HepG2 (cell line): ENCODE measurements at regions not wholly inside any gene's neighbourhood (a gene's known extent, or its start where the extent isn't known, plus 50 kb on each side); places are given as distances from the start of the nearest gene placed in this dataset.

Experiments used
- ATAC-seq: fragments of 200-7000 bp; cut with Tn5 transposase; 3 replicates; pipeline ENCODE4 v1.9.1; 2020; ENCODE audit warnings: mild to moderate bottlenecking, moderate library complexity
- BruUV-seq: library from RNA; stranded (reverse); fragments of 400-500 nt; replicated peaks from 2 replicates; lab custom pipeline; 2021; lab: Mats Ljungman, UMichigan
- CTCF ChIA-PET: fragments of 300-600 bp; formaldehyde crosslinking; extraction: SDS; loops from one replicate; lab custom pipeline; 2021; ENCODE audit warnings: low total read pairs, inconsistent platforms, low intra/inter-chr PET ratio; lab: Yijun Ruan, JAX
- POLR2A ChIA-PET: fragments of 350-600 bp; sonication (Branson Sonifier 250); formaldehyde crosslinking; loops from one replicate; lab custom pipeline; 2020; ENCODE audit warnings: antibody characterized with exemption, inconsistent platforms; lab: Yijun Ruan, JAX
- DNase-seq: peaks from one replicate; pipeline ENCODE4 v3.0.0-alpha.2; 2015; ENCODE audit warnings: low spot score
- FAIRE-seq: peaks from 3 replicates; lab custom pipeline; 2011; peaks lifted over from hg19 to GRCh38; lab: Jason Lieb, UNC
- H2AFZ ChIP-seq: one replicate; pipeline ENCODE4 v1.6.1; 2011; ENCODE audit warnings: low read length, inconsistent platforms
- H3K27ac ChIP-seq: fragments of 300-600 bp; 3 replicates; pipeline ENCODE4 v1.8.0; 2011; ENCODE audit warnings: mixed run types, mild to moderate bottlenecking, mixed read lengths, low read length, inconsistent platforms; ENCODE audit not compliant: insufficient read depth; ENCODE audit errors: extremely low read length
- H3K27me3 ChIP-seq, 2 experiments: fragments of 200-600 bp in 1 of 2; 2 replicates in 1 of 2; 3 replicates in 1 of 2; pipeline versions ENCODE4 v1.6.0 to v1.8.0; 2011; ENCODE audit warnings: low read length in 2 of 2, mild to moderate bottlenecking in 2 of 2, moderate library complexity in 2 of 2, inconsistent platforms in 1 of 2; ENCODE audit not compliant: insufficient read depth in 2 of 2, control insufficient read depth in 1 of 2
- H3K36me3 ChIP-seq, 2 experiments: fragments of 200-600 bp in 1 of 2; replicated peaks in 1 of 2; 2 replicates in 1 of 2; 3 replicates in 1 of 2; pipeline versions ENCODE4 v1.5.1 to v1.8.0; 2011; ENCODE audit warnings: low read length in 2 of 2, inconsistent platforms in 1 of 2; ENCODE audit not compliant: insufficient read depth in 2 of 2, control insufficient read depth in 1 of 2
- H3K4me1 ChIP-seq: 2 replicates; pipeline ENCODE4 v1.5.1; 2012; ENCODE audit warnings: low read length, inconsistent platforms; ENCODE audit not compliant: insufficient read depth
- H3K4me2 ChIP-seq: 2 replicates; pipeline ENCODE4 v1.6.0; 2011; ENCODE audit warnings: low read depth, low read length, inconsistent platforms
- H3K4me3 ChIP-seq, 3 experiments: fragments of 200-600 bp in 1 of 3; sonication (generic), shearing (Covaris generic) in 1 of 3; replicated peaks in 1 of 3; 2 replicates each; pipeline ENCODE4 v1.5.1; 2011 to 2016; ENCODE audit warnings: low read length in 3 of 3, inconsistent platforms in 2 of 3, low read depth in 2 of 3, mild to moderate bottlenecking in 2 of 3, control low read depth in 1 of 3, mixed read lengths in 1 of 3; ENCODE audit not compliant: insufficient read depth in 1 of 3
- H3K79me2 ChIP-seq: one replicate; pipeline ENCODE4 v1.6.1; 2011; ENCODE audit warnings: low read length, inconsistent platforms; ENCODE audit not compliant: insufficient read depth
- H3K9ac ChIP-seq: 2 replicates; pipeline ENCODE4 v1.6.0; 2011; ENCODE audit warnings: mild to moderate bottlenecking, low read depth, low read length, inconsistent platforms; ENCODE audit not compliant: insufficient read depth
- H3K9me3 ChIP-seq: 2 replicates; pipeline ENCODE4 v1.5.1; 2012; ENCODE audit warnings: mild to moderate bottlenecking, low read length
- H4K20me1 ChIP-seq: 2 replicates; pipeline ENCODE4 v1.6.0; 2011; ENCODE audit warnings: inconsistent platforms, mild to moderate bottlenecking, low read length, moderate library complexity; ENCODE audit not compliant: insufficient read depth
- ARHGAP35 ChIP-seq: sonication (generic); formaldehyde crosslinking; IDR thresholded peaks from 2 replicates; pipeline ENCODE4 v1.9.0; 2022; ENCODE audit warnings: mild to moderate bottlenecking, inconsistent platforms, moderate library complexity, missing genetic modification reagents, borderline replicate concordance
- MEIS2 ChIP-seq: sonication (generic); formaldehyde crosslinking; IDR thresholded peaks from 2 replicates; pipeline ENCODE4 v1.9.0; 2021; ENCODE audit warnings: mild to moderate bottlenecking, missing genetic modification reagents
- MNT ChIP-seq: fragments of 450-650 bp; IDR thresholded peaks from 2 replicates; pipeline ENCODE4 v1.6.1; 2016
- NFAT5 ChIP-seq: sonication (generic); formaldehyde crosslinking; IDR thresholded peaks from 2 replicates; pipeline ENCODE4 v1.4.0; 2020; ENCODE audit warnings: missing genetic modification reagents
- TMF1 ChIP-seq: sonication (generic); formaldehyde crosslinking; IDR thresholded peaks from 2 replicates; pipeline ENCODE4 v1.8.1; 2022; ENCODE audit warnings: low read depth, missing genetic modification reagents
- ZBTB21 ChIP-seq: sonication (generic); formaldehyde crosslinking; IDR thresholded peaks from 2 replicates; pipeline ENCODE4 v1.4.0; 2020; ENCODE audit warnings: missing genetic modification reagents
- ZNF10 ChIP-seq: sonication (generic); formaldehyde crosslinking; IDR thresholded peaks from 2 replicates; pipeline ENCODE4 v1.4.0; 2020; ENCODE audit warnings: mild to moderate bottlenecking, low read depth, missing genetic modification reagents, borderline replicate concordance
- ZNF20 ChIP-seq: sonication (generic); formaldehyde crosslinking; IDR thresholded peaks from 2 replicates; pipeline ENCODE4 v1.4.0; 2020; ENCODE audit warnings: mild to moderate bottlenecking, moderate library complexity, missing genetic modification reagents
- ZNF205 ChIP-seq: IDR thresholded peaks from 2 replicates; pipeline ENCODE4 v1.6.1; 2018; ENCODE audit warnings: missing biosample characterization, missing genetic modification reagents
- WGBS: methylation state at CpG from one replicate; pipeline ENCODE4 v1.1.6; 2017; ENCODE audit warnings: low lambda C conversion rate; 5-methylcytosine and 5-hydroxymethylcytosine counted together
- in situ Hi-C: cut with HindIII; loops from 2 replicates; pipeline ENCODE4 v1.10.0; 2017; ENCODE audit warnings: low pct_unique_long_range_greater_than_20kb; ENCODE audit not compliant: extremely low pct_ligation_motif_present
- intact Hi-C: fragments of 100-400 bp; cut with micrococcal nuclease; formaldehyde crosslinking; loops from one replicate; pipeline ENCODE4 v1.10.0; 2022; ENCODE audit not compliant: unreplicated experiment
- TF ChIP-seq, protein P1 (sequence below): sonication (generic); formaldehyde crosslinking; IDR thresholded peaks from one replicate; pipeline ENCODE4 v1.5.1; 2020; ENCODE audit warnings: mild to moderate bottlenecking, missing genetic modification reagents; ENCODE audit errors: not compliant biosample characterization

DNA sequence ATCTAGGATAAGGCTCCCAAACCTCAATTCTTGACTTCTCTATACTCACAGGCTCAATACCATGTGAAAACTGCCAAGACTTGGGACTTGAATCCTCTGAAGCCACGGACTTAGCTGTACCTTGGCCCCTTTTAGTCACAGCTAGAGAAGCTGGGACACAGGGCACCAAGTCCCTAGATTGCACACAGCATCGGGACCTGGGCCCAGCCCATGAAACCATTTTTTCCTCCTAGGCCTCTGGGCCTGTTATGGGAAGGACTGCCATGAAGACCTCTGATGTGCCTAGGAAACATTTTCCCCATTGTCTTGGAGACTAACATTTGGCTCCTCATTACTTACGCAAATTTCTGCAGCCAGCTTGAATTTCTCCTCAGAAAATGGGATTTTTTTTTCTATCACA is 1011.8 kb upstream of the DDX18 start:
- H3K4me3 ChIP-seq: no peak overlapping the region
- H3K9ac ChIP-seq: no peak overlapping the region
- ChIA-PET POLR2A (no interaction called here), CTCF (no interaction called here)
- no peak overlapping the region for H2AFZ ChIP-seq
- no peak overlapping the region for H3K27ac ChIP-seq
- no peak overlapping the region for H3K4me2 ChIP-seq
- peaks cover 93% of the 10 kb centered on the region for H3K9me3 ChIP-seq
- WGBS: 6% methylated on average over 3 of the region's 3 CpGs
- ATAC-seq: no peak
- no peak for DNase-seq
- H3K79me2 ChIP-seq: no peaks in the 10 kb centered on the region
- no TSS peak for BruUV-seq
- in situ Hi-C loops: no loop called here
- no peak for FAIRE-seq
- H4K20me1 ChIP-seq: no peaks in the 10 kb centered on the region
- H3K4me1 ChIP-seq: no peaks in the 10 kb centered on the region
- intact Hi-C loops: no loop called here
- H3K36me3 ChIP-seq: no peaks in the 10 kb centered on the region
- TF ChIP-seq ZNF20 (CRISPR knock-in tag): no peak
- TF ChIP-seq, protein P1, sequence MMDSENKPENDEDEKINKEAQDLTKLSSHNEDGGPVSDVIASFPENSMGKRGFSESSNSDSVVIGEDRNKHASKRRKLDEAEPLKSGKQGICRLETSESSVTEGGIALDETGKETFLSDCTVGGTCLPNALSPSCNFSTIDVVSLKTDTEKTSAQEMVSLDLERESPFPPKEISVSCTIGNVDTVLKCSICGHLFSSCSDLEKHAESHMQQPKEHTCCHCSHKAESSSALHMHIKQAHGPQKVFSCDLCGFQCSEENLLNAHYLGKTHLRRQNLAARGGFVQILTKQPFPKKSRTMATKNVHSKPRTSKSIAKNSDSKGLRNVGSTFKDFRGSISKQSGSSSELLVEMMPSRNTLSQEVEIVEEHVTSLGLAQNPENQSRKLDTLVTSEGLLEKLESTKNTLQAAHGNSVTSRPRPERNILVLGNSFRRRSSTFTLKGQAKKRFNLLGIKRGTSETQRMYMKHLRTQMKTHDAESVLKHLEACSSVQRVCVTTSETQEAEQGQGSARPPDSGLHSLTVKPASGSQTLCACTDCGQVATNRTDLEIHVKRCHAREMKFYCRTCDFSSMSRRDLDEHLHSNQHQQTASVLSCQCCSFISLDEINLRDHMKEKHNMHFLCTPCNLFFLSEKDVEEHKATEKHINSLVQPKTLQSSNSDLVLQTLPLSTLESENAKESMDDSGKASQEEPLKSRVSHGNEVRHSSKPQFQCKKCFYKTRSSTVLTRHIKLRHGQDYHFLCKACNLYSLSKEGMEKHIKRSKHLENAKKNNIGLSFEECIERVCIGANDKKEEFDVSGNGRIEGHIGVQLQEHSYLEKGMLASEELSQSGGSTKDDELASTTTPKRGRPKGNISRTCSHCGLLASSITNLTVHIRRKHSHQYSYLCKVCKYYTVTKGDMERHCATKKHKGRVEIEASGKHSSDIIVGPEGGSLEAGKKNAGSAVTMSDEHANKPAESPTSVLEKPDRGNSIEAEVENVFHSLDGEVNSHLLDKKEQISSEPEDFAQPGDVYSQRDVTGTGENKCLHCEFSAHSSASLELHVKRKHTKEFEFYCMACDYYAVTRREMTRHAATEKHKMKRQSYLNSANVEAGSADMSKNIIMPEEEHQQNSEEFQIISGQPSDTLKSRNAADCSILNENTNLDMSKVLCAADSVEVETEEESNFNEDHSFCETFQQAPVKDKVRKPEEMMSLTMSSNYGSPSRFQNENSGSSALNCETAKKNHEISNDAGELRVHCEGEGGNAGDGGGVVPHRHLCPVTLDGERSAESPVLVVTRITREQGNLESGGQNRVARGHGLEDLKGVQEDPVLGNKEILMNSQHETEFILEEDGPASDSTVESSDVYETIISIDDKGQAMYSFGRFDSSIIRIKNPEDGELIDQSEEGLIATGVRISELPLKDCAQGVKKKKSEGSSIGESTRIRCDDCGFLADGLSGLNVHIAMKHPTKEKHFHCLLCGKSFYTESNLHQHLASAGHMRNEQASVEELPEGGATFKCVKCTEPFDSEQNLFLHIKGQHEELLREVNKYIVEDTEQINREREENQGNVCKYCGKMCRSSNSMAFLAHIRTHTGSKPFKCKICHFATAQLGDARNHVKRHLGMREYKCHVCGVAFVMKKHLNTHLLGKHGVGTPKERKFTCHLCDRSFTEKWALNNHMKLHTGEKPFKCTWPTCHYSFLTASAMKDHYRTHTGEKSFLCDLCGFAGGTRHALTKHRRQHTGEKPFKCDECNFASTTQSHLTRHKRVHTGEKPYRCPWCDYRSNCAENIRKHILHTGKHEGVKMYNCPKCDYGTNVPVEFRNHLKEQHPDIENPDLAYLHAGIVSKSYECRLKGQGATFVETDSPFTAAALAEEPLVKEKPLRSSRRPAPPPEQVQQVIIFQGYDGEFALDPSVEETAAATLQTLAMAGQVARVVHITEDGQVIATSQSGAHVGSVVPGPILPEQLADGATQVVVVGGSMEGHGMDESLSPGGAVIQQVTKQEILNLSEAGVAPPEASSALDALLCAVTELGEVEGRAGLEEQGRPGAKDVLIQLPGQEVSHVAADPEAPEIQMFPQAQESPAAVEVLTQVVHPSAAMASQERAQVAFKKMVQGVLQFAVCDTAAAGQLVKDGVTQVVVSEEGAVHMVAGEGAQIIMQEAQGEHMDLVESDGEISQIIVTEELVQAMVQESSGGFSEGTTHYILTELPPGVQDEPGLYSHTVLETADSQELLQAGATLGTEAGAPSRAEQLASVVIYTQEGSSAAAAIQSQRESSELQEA (CRISPR knock-in tag): no peak
- TF ChIP-seq ZBTB21 (CRISPR knock-in tag): no peak
- no peak for TF ChIP-seq NFAT5
- TF ChIP-seq MNT: no peak
- no peak for TF ChIP-seq ARHGAP35
- TF ChIP-seq ZNF205 (CRISPR knock-in tag): no peak
- TF ChIP-seq MEIS2 (CRISPR knock-in tag): no peak
- TF ChIP-seq ZNF10 (CRISPR knock-in tag): no peak
- TF ChIP-seq TMF1: no peak
- no peaks in the 10 kb centered on the region for H3K27me3 ChIP-seq
